HG03196 (cell line): ENCODE measurements at regions not wholly inside any gene's neighbourhood (a gene's known extent, or its start where the extent isn't known, plus 50 kb on each side); places are given as distances from the start of the nearest gene placed in this dataset.
A peak's percentile ranks its signal among the peaks of the same experiment; 100 is the strongest.
"Not testable (repeated sequence)": the region's sequence is repeated elsewhere in the genome, so short reads cannot be mapped to it uniquely, and the experiment has no call there.

ENCODE experiments used
- ATAC-seq: cut with Tn5 transposase; IDR thresholded peaks from one replicate; pipeline ENCODE4 v1.9.1; 2021; ENCODE audit not compliant: unreplicated experiment

- not testable (repeated sequence) for ATAC-seq
Measured at GRCh38 chr14:106658066-106658860, 1131.9 kb downstream of the TMEM121 start.

- ATAC-seq = not testable (repeated sequence)
Measured at GRCh38 chr14:106661561-106661960, 1135.2 kb downstream of the TMEM121 start.

- ATAC-seq = no peak
Measured at GRCh38 chr14:106662936-106663550, 1136.7 kb downstream of the TMEM121 start.

- ATAC-seq = not testable (repeated sequence)
Measured at GRCh38 chr14:106663805-106664410, 1137.5 kb downstream of the TMEM121 start.

GRCh38 chr14:106665814-106666213 is 1139.4 kb downstream of the TMEM121 start:
- no peak for ATAC-seq

GRCh38 chr14:106666341-106666740 is 1140.0 kb downstream of the TMEM121 start:
- ATAC-seq = no peak

- ATAC-seq = no peak
Measured at GRCh38 chr14:106670011-106670410, 1143.6 kb downstream of the TMEM121 start.

- not testable (repeated sequence) for ATAC-seq
Measured at GRCh38 chr14:106674093-106674492, 1147.7 kb downstream of the TMEM121 start.

GRCh38 chr14:106674509-106675125 is 1148.2 kb downstream of the TMEM121 start:
- ATAC-seq = not testable (repeated sequence)

- ATAC-seq = not testable (repeated sequence)
Measured at GRCh38 chr14:106675716-106676115, 1149.3 kb downstream of the TMEM121 start.

GRCh38 chr14:106679776-106680175 is 1153.4 kb downstream of the TMEM121 start:
- no peak for ATAC-seq

- ATAC-seq = no peak
Measured at GRCh38 chr14:106681161-106681560, 1154.8 kb downstream of the TMEM121 start.

GRCh38 chr14:106681568-106681967 is 1155.2 kb downstream of the TMEM121 start:
- no peak for ATAC-seq

GRCh38 chr14:106683631-106684030 is 1157.2 kb downstream of the TMEM121 start:
- ATAC-seq = no peak

GRCh38 chr14:106686533-106686932 is 1160.2 kb downstream of the TMEM121 start:
- ATAC-seq = no peak

- no peak for ATAC-seq
Measured at GRCh38 chr14:106690333-106690891, 1164.0 kb downstream of the TMEM121 start.

GRCh38 chr14:106691601-106692291 is 1165.4 kb downstream of the TMEM121 start:
- peak; percentile 59 for ATAC-seq

GRCh38 chr14:106694638-106695393 is 1168.4 kb downstream of the TMEM121 start:
- no peak for ATAC-seq

GRCh38 chr14:106698620-106699267 is 1172.4 kb downstream of the TMEM121 start:
- peak; percentile 63 for ATAC-seq
